ENCODE measurements at regions not wholly inside any gene's neighbourhood (a gene's known extent, or its start where the extent isn't known, plus 50 kb on each side); places are given as distances from the start of the nearest gene placed in this dataset.

DNA sequence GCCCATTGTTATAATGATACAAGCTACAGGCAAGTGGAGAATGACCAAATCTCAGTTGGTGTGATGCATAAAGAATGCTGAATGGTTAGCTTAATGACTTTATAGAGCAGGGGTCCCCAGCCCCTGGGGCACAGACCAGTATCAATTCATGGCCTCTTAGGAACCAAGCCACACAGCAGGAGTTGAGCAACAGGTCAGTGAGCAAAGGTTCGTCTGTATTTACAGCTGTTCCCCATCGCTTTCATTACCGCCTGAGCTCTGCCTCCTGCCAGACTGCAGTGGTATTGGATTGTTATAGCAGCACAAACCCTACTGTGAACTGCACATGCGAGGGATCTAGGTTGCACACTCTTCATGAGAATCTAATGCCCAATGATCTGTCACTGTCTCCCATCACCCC, 114.0 kb upstream of the ZFHX3 start:
- TF ChIP-seq, protein P1, sequence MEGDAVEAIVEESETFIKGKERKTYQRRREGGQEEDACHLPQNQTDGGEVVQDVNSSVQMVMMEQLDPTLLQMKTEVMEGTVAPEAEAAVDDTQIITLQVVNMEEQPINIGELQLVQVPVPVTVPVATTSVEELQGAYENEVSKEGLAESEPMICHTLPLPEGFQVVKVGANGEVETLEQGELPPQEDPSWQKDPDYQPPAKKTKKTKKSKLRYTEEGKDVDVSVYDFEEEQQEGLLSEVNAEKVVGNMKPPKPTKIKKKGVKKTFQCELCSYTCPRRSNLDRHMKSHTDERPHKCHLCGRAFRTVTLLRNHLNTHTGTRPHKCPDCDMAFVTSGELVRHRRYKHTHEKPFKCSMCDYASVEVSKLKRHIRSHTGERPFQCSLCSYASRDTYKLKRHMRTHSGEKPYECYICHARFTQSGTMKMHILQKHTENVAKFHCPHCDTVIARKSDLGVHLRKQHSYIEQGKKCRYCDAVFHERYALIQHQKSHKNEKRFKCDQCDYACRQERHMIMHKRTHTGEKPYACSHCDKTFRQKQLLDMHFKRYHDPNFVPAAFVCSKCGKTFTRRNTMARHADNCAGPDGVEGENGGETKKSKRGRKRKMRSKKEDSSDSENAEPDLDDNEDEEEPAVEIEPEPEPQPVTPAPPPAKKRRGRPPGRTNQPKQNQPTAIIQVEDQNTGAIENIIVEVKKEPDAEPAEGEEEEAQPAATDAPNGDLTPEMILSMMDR (conservative IDR thresholded peaks at IDR 0.05; ENCODE audit: low read length): no peak
- no peak for TF ChIP-seq EZH2phosphoT487 (IDR thresholded peaks at IDR 0.05; ENCODE audit: borderline replicate concordance, low read depth, low read length)

Data from OCI-LY7 (cell line).